IMR-90 (cell line): ENCODE measurements at regions not wholly inside any gene's neighbourhood (a gene's known extent, or its start where the extent isn't known, plus 50 kb on each side); places are given as distances from the start of the nearest gene placed in this dataset.

ENCODE experiments used
- ATAC-seq: fragments of 200-7000 bp; cut with Tn5 transposase; 2 replicates; pipeline ENCODE4 v1.9.1; 2020; ENCODE audit warnings: low read depth, mild to moderate bottlenecking, moderate library complexity
- BruUV-seq: library from RNA; stranded (reverse); fragments of 400-500 nt; replicated peaks from 2 replicates; lab custom pipeline; 2021; lab: Mats Ljungman, UMichigan
- CTCF ChIA-PET: fragments of 300-600 bp; formaldehyde crosslinking; extraction: SDS; loops from one replicate; lab custom pipeline; 2021; ENCODE audit warnings: antibody characterized with exemption; lab: Yijun Ruan, JAX
- POLR2A ChIA-PET: fragments of 300-600 bp; sonication (Branson Sonifier 250); formaldehyde crosslinking; loops from one replicate; lab custom pipeline; 2022; ENCODE audit warnings: antibody characterized with exemption; ENCODE audit not compliant: unreplicated experiment; lab: Charles Lee
- DNase-seq: peaks from one replicate; pipeline ENCODE4 v3.0.0; 2013
- H2AFZ ChIP-seq: replicated peaks from 2 replicates; pipeline ENCODE3; 2013; ENCODE audit warnings: low read length, mild to moderate bottlenecking; ENCODE audit not compliant: poor library complexity
- H2AK5ac ChIP-seq: 2 replicates; pipeline ENCODE4 v1.6.1; 2013; ENCODE audit warnings: low read depth, low read length, inconsistent platforms
- H2AK9ac ChIP-seq: replicated peaks from 2 replicates; pipeline ENCODE3; 2013; ENCODE audit warnings: mild to moderate bottlenecking, low read depth, low read length, moderate library complexity; ENCODE audit not compliant: poor library complexity
- H2BK120ac ChIP-seq: 2 replicates; pipeline ENCODE4 v1.6.1; 2013; ENCODE audit warnings: low read depth, low read length, inconsistent platforms
- H2BK15ac ChIP-seq: 3 replicates; pipeline ENCODE4 v1.6.1; 2013; ENCODE audit warnings: low read depth, low read length, inconsistent platforms
- H2BK20ac ChIP-seq: 2 replicates; pipeline ENCODE4 v1.6.1; 2013; ENCODE audit warnings: low read depth, mild to moderate bottlenecking, inconsistent platforms, low read length, moderate library complexity
- H2BK5ac ChIP-seq: 2 replicates; pipeline ENCODE4 v1.6.1; 2013; ENCODE audit warnings: mild to moderate bottlenecking, low read depth, low read length, inconsistent platforms; ENCODE audit not compliant: poor library complexity, severe bottlenecking
- H3K14ac ChIP-seq: replicated peaks from 2 replicates; pipeline ENCODE4 v1.6.1; 2013; ENCODE audit warnings: low read depth, low read length, inconsistent platforms
- H3K18ac ChIP-seq: 2 replicates; pipeline ENCODE4 v1.6.1; 2013; ENCODE audit warnings: low read depth, low read length, control low read depth
- H3K23ac ChIP-seq: 2 replicates; pipeline ENCODE4 v1.6.1; 2013; ENCODE audit warnings: low read depth, low read length, inconsistent platforms
- H3K27ac ChIP-seq: 2 replicates; pipeline ENCODE4 v1.5.1; 2013; ENCODE audit warnings: mild to moderate bottlenecking, control low read depth, low read length; ENCODE audit not compliant: insufficient read depth
- H3K27me3 ChIP-seq: 2 replicates; pipeline ENCODE4 v1.6.1; 2013; ENCODE audit warnings: low read length; ENCODE audit not compliant: control insufficient read depth, insufficient read depth
- H3K36me3 ChIP-seq: 2 replicates; pipeline ENCODE4 v1.6.1; 2013; ENCODE audit warnings: low read length, mixed read lengths; ENCODE audit not compliant: control insufficient read depth, insufficient read depth
- H3K4ac ChIP-seq: 2 replicates; pipeline ENCODE4 v1.6.1; 2013; ENCODE audit warnings: low read depth, low read length, inconsistent platforms
- H3K4me1 ChIP-seq: 2 replicates; pipeline ENCODE4 v1.6.1; 2013; ENCODE audit warnings: low read length, mixed read lengths; ENCODE audit not compliant: control insufficient read depth, insufficient read depth
- H3K4me2 ChIP-seq: 2 replicates; pipeline ENCODE4 v1.6.1; 2013; ENCODE audit warnings: low read depth, mild to moderate bottlenecking, control low read depth, low read length, moderate library complexity
- H3K4me3 ChIP-seq: 2 replicates; pipeline ENCODE4 v1.5.1; 2013; ENCODE audit warnings: low read depth, mild to moderate bottlenecking, control low read depth, low read length, moderate library complexity; ENCODE audit not compliant: insufficient read depth
- H3K56ac ChIP-seq: 2 replicates; pipeline ENCODE4 v1.6.1; 2013; ENCODE audit warnings: low read length, inconsistent platforms; ENCODE audit not compliant: insufficient read depth; ENCODE audit errors: extremely low read depth
- H3K79me1 ChIP-seq, 2 experiments: 2 replicates each; pipeline ENCODE4 v1.6.1; 2013; ENCODE audit warnings: low read length in 2 of 2, inconsistent platforms in 1 of 2, low read depth in 1 of 2
- H3K9ac ChIP-seq: 2 replicates; pipeline ENCODE4 v1.6.1; 2013; ENCODE audit warnings: low read depth, low read length, control low read depth
- H3K9me1 ChIP-seq: 2 replicates; pipeline ENCODE4 v1.6.1; 2013; ENCODE audit warnings: low read length, inconsistent platforms; ENCODE audit not compliant: insufficient read depth
- H3K9me3 ChIP-seq: 2 replicates; pipeline ENCODE4 v1.6.1; 2013; ENCODE audit warnings: low read length; ENCODE audit not compliant: control insufficient read depth, insufficient read depth
- H4K20me1 ChIP-seq: 2 replicates; pipeline ENCODE4 v1.6.1; 2013; ENCODE audit warnings: low read length, inconsistent platforms; ENCODE audit not compliant: insufficient read depth
- H4K5ac ChIP-seq: 2 replicates; pipeline ENCODE4 v1.6.1; 2013; ENCODE audit warnings: mild to moderate bottlenecking, low read depth, low read length, control low read depth
- H4K8ac ChIP-seq, 2 experiments: 2 replicates each; pipeline ENCODE4 v1.6.1; 2013; ENCODE audit warnings: low read depth in 2 of 2, low read length in 2 of 2, control low read depth in 1 of 2, inconsistent platforms in 1 of 2
- H4K91ac ChIP-seq: 2 replicates; pipeline ENCODE4 v1.6.1; 2013; ENCODE audit warnings: low read depth, low read length, inconsistent platforms; ENCODE audit not compliant: insufficient read depth
- BHLHE40 ChIP-seq: fragments of 150-350 bp; IDR thresholded peaks from 2 replicates; pipeline ENCODE4 v1.6.1; 2016; ENCODE audit warnings: mild to moderate bottlenecking, low read depth, low read length
- CEBPB ChIP-seq: IDR thresholded peaks from 2 replicates; pipeline ENCODE4 v1.6.1; 2012; ENCODE audit warnings: low read depth, low read length, improper control_type of control experiment
- CHD1 ChIP-seq: IDR thresholded peaks from 2 replicates; pipeline ENCODE4 v1.6.1; 2012; ENCODE audit warnings: low read depth, low read length, improper control_type of control experiment
- CTCF ChIP-seq: conservative IDR thresholded peaks from 2 replicates; pipeline ENCODE4 v1.5.1; 2012; ENCODE audit warnings: mild to moderate bottlenecking, low read depth, low read length, improper control_type of control experiment
- FOS ChIP-seq: fragments of 150-350 bp; IDR thresholded peaks from 2 replicates; pipeline ENCODE4 v1.6.1; 2016; ENCODE audit warnings: low read depth, low read length
- MAFK ChIP-seq: IDR thresholded peaks from 2 replicates; pipeline ENCODE4 v1.6.1; 2012; ENCODE audit warnings: low read depth, low read length, improper control_type of control experiment
- MAZ ChIP-seq: IDR thresholded peaks from 2 replicates; pipeline ENCODE4 v1.6.1; 2012; ENCODE audit warnings: low read depth, mild to moderate bottlenecking, low read length, improper control_type of control experiment, moderate library complexity, borderline replicate concordance
- NFE2L2 ChIP-seq: fragments of 150-350 bp; IDR thresholded peaks from 2 replicates; pipeline ENCODE4 v1.6.1; 2016; ENCODE audit warnings: low read depth, mild to moderate bottlenecking, low read length
- POLR2A ChIP-seq: IDR thresholded peaks from 2 replicates; pipeline ENCODE4 v1.6.1; 2012; ENCODE audit warnings: mild to moderate bottlenecking, low read depth, low read length
- RAD21 ChIP-seq: IDR thresholded peaks from 2 replicates; pipeline ENCODE4 v1.6.1; 2012; ENCODE audit warnings: low read length, improper control_type of control experiment
- RCOR1 ChIP-seq: IDR thresholded peaks from 2 replicates; pipeline ENCODE4 v1.6.1; 2012; ENCODE audit warnings: mild to moderate bottlenecking, low read length, improper control_type of control experiment; ENCODE audit not compliant: insufficient replicate concordance
- RFX5 ChIP-seq: IDR thresholded peaks from 2 replicates; pipeline ENCODE4 v1.8.0; 2012; ENCODE audit warnings: low read depth, mild to moderate bottlenecking, low read length, moderate library complexity
- USF2 ChIP-seq: fragments of 150-350 bp; IDR thresholded peaks from 2 replicates; pipeline ENCODE4 v1.6.1; 2017; ENCODE audit warnings: mild to moderate bottlenecking, antibody characterized with exemption, low read length, low read depth
- WGBS, 2 experiments: methylation state at CpG; one replicate each; pipeline versions ENCODE4 v1.1.5 to v1.1.7; 2013; ENCODE audit warnings: missing lambda C conversion rate in 2 of 2; ENCODE audit not compliant: insufficient read length in 1 of 2; ENCODE audit errors: extremely low coverage in 2 of 2; 5-methylcytosine and 5-hydroxymethylcytosine counted together
- dilution Hi-C: fragments of 300-500 bp; cut with HindIII; formaldehyde crosslinking; loops from one replicate; pipeline ENCODE4 v1.14.3; 2018; ENCODE audit warnings: low sequenced_read_pairs; ENCODE audit not compliant: unreplicated experiment
- in situ Hi-C: fragments of 300-500 bp; cut with MboI; formaldehyde crosslinking; loops from 3 replicates; pipeline ENCODE4 v1.14.3; 2019; ENCODE audit warnings: low sequenced_read_pairs, inconsistent platforms, mixed read lengths
- intact Hi-C: fragments of 100-400 bp; cut with micrococcal nuclease; formaldehyde crosslinking; loops from 2 replicates; pipeline ENCODE4 v1.10.0; 2022

GRCh38 chr9:102650896-102651295 is 344.2 kb upstream of the CYLC2 start:
- Histone ChIP-seq H2AK9ac (no peak overlapping the region), H3K9ac (no peak overlapping the region), H3K56ac (no peak overlapping the region), H2AFZ (no peak overlapping the region), H3K27me3 (no peaks in the 10 kb centered on the region), H3K4me2 (no peak overlapping the region), H2BK15ac (no peak overlapping the region), H3K4me3 (no peak overlapping the region), H3K14ac (no peak overlapping the region), H4K5ac (no peak overlapping the region), H4K91ac (no peak overlapping the region), H4K8ac (no peak overlapping the region), H3K4me1 (no peaks in the 10 kb centered on the region), H2BK120ac (no peak overlapping the region), H3K18ac (no peak overlapping the region), H3K23ac (no peak overlapping the region), H3K4ac (no peak overlapping the region), H2BK20ac (no peak overlapping the region), H3K9me3 (peaks cover 2% of the 10 kb centered on the region), H2AK5ac (no peak overlapping the region), H3K36me3 (no peaks in the 10 kb centered on the region), H4K20me1 (no peaks in the 10 kb centered on the region), H3K27ac (no peak overlapping the region), H3K79me1 (no peaks in the 10 kb centered on the region), H3K9me1 (no peaks in the 10 kb centered on the region), H2BK5ac (no peak overlapping the region)
- no peak for TF ChIP-seq CHD1
- TF ChIP-seq BHLHE40, result no peak
- TF ChIP-seq FOS, result no peak
- TF ChIP-seq CTCF, result no peak
- no peak for TF ChIP-seq MAZ
- TF ChIP-seq RFX5, result no peak
- TF ChIP-seq NFE2L2, result no peak
- no peak for TF ChIP-seq POLR2A
- TF ChIP-seq CEBPB, result no peak
- no peak for TF ChIP-seq RAD21
- TF ChIP-seq MAFK, result no peak
- TF ChIP-seq RCOR1, result no peak
- TF ChIP-seq USF2, result no peak
- ATAC-seq (no peak), DNase-seq (no peak)
- no TSS peak for BruUV-seq
- in situ Hi-C loops (no loop called here), intact Hi-C loops (no loop called here), dilution Hi-C loops (no loop called here)
- WGBS, 2 experiments, result no CpG with 5 or more reads among the region's 2 CpGs
- ChIA-PET CTCF (no interaction called here), POLR2A (no interaction called here)
